SU-DHL-6 (cell line): ENCODE measurements at regions not wholly inside any gene's neighbourhood (a gene's known extent, or its start where the extent isn't known, plus 50 kb on each side); places are given as distances from the start of the nearest gene placed in this dataset.

ENCODE experiments used
- EZH2phosphoT487 ChIP-seq: fragments of 200-600 bp; sonication (generic), shearing (Covaris generic); conservative IDR thresholded peaks from 2 replicates; pipeline ENCODE4 v1.6.1; 2018; ENCODE audit warnings: mild to moderate bottlenecking, antibody characterized with exemption, low read length, moderate library complexity, mixed read lengths
- TF ChIP-seq, protein P1 (sequence below): fragments of 200-600 bp; sonication (generic); IDR thresholded peaks from one replicate; pipeline ENCODE4 v1.5.1; 2017; ENCODE audit warnings: antibody characterized with exemption, mild to moderate bottlenecking, low read length, moderate library complexity; ENCODE audit not compliant: insufficient read depth, poor library complexity, severe bottlenecking

DNA sequence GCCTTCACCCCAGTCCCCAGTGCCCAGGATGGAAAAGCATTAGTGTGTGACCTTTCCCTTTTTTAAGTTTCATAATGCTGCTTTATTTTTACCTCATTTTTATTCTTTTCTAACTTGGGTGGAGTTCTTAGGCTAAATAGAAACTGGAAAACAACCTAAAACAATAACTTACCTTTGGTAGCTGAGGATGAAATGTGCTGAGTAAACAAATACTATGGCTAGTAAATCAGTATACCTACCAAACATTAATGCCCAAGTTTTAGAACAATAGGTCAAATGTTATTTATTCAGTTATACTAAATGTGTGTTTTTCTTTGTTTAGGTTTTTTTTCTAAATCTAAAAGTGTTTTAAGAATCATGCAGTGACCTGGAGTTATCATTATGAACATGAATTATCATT lies 226.6 kb upstream of the G2E3 start:
- TF ChIP-seq, protein P1, sequence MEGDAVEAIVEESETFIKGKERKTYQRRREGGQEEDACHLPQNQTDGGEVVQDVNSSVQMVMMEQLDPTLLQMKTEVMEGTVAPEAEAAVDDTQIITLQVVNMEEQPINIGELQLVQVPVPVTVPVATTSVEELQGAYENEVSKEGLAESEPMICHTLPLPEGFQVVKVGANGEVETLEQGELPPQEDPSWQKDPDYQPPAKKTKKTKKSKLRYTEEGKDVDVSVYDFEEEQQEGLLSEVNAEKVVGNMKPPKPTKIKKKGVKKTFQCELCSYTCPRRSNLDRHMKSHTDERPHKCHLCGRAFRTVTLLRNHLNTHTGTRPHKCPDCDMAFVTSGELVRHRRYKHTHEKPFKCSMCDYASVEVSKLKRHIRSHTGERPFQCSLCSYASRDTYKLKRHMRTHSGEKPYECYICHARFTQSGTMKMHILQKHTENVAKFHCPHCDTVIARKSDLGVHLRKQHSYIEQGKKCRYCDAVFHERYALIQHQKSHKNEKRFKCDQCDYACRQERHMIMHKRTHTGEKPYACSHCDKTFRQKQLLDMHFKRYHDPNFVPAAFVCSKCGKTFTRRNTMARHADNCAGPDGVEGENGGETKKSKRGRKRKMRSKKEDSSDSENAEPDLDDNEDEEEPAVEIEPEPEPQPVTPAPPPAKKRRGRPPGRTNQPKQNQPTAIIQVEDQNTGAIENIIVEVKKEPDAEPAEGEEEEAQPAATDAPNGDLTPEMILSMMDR: no peak
- TF ChIP-seq EZH2phosphoT487: no peak
